ENCODE measurements at regions not wholly inside any gene's neighbourhood (a gene's known extent, or its start where the extent isn't known, plus 50 kb on each side); places are given as distances from the start of the nearest gene placed in this dataset.

GRCh38 chr18:24695168-24695567 is 234.7 kb downstream of the HRH4 start:
- TF ChIP-seq CTCF (conservative IDR thresholded peaks at IDR 0.05), result no peak
- no peak for TF ChIP-seq ZFX (IDR thresholded peaks at IDR 0.05)
